GM04503 (cell line): ENCODE measurements at regions not wholly inside any gene's neighbourhood (a gene's known extent, or its start where the extent isn't known, plus 50 kb on each side); places are given as distances from the start of the nearest gene placed in this dataset.

Experiments
- DNase-seq: peaks from one replicate; pipeline ENCODE4 v3.0.0-alpha.2; 2012; ENCODE audit warnings: low read depth

DNA sequence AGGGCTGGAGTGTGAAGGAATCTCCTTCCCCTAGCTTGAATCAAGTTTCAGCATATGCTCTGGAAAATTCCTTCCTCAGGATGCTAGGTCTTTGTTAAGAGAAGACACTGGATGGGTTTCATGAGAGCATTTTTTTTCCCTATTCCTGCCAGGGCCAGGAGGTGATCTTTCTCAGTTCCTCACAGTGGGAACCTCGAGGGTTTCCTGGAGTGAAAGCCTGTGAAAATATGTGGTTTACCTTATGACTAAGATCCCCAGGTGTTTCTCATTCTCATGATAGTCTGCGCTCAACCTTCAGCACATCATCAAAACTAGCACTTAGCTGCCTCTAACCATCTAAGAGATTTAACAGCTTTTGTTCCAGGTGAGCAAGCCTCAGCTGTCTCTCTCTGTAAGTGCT is 985.3 kb upstream of the FAT3 start:
- no peak for DNase-seq

- no peak for DNase-seq
These were observed 993.4 kb upstream of the FAT3 start for GRCh38 chr11:91231226-91231625.

GRCh38 chr11:91230647-91231046 is 994.0 kb upstream of the FAT3 start:
- DNase-seq, result no peak

GRCh38 chr11:91222830-91223229 is 1000.0 kb upstream of the CHORDC1 start:
- no peak for DNase-seq

DNA sequence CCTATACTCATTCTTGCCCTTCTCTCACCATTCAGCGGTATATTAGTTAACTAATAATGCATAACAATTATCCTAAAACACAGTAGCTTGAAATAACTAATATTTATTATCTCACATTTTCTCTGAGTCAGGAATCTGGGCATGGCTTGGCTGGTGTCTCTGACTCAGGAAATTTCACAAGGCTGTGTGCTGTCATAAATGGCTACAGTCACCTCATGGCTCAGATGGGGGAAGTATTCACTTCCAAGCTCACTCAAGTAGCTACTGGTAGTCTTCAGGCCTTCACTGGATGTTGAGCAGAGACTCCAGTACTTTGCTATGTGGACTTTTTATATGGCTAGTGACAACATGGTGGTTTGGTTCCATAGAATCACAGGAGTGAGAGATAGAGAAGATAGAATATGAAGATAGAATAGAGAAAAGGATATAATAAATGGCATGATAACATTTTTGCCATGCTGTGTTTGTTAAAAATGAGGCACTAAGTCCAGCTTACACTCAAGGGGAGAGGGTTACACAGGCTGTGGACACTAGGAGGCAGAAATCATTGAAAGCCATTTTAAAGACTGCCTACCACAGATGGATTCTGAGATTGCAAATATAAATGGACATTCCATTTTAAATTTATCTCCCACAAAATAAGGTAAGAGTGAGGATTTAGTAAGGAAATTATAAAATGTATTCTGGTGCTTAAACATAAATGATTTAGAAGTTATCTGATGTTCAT is 997.8 kb upstream of the CHORDC1 start:
- DNase-seq, result no peak

GRCh38 chr11:91219535-91219934 is 996.7 kb upstream of the CHORDC1 start:
- DNase-seq, result no peak

- no peak for DNase-seq
These were observed 986.9 kb upstream of the CHORDC1 start for GRCh38 chr11:91209751-91210150.

GRCh38 chr11:91209306-91209705 is 986.5 kb upstream of the CHORDC1 start:
- DNase-seq, result no peak

DNA sequence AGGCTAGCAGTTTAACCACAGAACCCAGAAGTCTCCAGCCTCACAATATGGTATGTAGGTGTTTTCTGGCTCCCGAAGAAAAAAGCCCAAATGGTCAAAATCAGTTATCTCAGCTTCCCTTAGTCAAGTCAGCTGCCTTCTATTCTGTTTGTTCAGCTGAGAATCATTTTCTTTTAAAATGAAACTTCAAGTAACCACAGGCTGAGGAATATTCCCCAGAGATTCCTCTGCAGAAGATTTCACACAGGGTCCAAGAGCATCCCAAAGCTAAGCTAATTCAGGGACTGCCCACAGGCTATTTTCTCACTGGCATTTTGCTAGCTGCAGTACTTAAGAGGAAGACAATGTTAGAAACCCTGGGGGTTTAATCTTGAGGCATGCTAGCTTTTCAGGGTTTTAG is 977.0 kb upstream of the CHORDC1 start:
- DNase-seq, result no peak

DNA sequence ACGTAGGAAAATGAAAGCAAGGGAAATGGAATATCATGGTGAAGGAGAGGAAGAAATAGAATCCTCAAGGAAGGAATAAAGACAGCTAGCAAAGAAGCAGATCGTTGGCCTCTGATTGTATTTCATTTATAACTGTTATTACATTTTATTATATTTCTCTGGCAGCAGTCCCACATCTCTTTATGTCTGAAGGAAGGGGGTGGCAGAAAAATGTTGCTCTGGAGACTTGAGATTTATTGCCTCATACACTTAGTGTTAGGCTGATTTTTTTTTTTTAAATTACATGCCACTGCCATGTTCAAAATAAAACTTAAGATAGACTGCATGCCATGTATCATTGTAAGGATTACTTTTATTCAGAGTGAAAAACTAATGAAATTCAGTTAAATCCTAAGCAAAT is 971.7 kb upstream of the CHORDC1 start:
- DNase-seq, result no peak

- DNase-seq, result no peak
These were observed 965.6 kb upstream of the CHORDC1 start for GRCh38 chr11:91188484-91188883.

DNA sequence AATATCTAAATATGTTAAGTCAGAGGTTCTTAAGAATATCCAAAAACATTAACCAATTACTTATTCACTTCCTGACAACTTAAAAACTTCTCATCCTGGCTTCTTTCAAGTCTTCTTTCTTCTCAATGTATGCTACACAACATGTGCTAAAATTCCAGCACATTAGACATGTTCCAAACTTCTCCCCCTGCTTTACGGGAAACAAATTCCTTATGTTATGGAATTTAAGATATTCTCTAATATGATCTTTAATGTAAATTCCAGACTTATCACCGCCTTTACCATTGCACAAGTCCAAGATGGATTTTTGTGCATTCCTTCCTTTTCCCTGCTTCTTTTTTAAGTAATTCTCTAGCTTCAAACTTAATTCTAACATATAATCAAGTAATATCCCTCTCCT is 964.5 kb upstream of the CHORDC1 start:
- no peak for DNase-seq

DNA sequence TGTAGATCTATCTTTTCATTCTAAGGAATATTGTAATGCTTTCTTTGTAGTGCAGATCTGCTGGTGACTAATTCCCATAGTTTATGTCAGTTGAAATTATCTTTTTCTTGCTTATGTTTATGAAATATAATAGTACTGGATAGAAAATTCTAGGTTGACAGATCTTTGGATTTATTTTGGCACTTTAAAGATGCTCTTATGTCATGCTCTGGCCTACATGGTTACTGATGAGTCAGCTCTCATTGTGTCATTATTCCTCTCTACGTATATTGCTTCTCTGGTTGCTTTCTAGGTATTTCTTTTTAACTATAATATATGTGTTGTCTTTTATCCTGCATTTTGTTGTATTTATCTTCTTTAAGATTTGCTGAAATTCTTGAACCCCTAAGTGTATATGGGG is 955.5 kb upstream of the CHORDC1 start:
- DNase-seq, result no peak

DNA sequence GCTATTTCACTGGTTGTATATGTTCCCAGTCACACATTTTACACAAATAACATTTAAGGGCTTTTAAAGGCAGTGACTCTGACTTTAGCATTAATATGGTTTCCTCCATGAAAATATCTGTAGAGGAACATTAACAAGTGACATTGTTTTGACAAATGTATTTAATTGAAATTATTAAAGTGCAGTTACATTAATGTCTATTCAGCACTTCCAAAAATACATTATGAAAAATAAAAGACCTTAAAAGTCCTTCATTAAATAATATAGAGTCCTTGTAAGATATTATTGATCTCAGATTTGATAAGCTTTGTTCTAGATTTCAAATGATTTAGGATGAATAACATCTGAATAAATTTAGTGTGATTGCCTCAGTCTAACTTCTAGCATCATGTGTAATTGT is 951.9 kb upstream of the CHORDC1 start:
- DNase-seq, result no peak

DNA sequence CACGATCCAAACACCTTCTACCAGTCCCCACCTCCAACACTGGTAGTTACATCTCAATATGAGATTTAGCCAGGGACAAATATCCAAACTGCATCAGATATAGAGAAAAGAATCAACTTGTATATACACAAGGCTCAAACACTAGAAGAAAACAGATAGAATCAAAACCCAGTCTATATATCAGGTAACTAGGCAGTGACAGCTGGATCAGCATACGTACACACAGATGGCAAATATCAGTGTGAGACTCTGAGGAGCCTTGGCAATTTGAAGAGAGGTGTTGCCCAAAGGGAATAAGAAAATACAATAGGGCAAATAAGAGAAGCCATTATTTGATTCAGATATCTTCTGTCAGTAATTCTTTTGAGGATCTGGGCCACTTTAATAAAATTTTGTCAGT is 951.3 kb upstream of the CHORDC1 start:
- no peak for DNase-seq

- DNase-seq, result no peak
These were observed 950.9 kb upstream of the CHORDC1 start for GRCh38 chr11:91173701-91174100.

- DNase-seq, result no peak
These were observed 947.9 kb upstream of the CHORDC1 start for GRCh38 chr11:91170711-91171110.

DNA sequence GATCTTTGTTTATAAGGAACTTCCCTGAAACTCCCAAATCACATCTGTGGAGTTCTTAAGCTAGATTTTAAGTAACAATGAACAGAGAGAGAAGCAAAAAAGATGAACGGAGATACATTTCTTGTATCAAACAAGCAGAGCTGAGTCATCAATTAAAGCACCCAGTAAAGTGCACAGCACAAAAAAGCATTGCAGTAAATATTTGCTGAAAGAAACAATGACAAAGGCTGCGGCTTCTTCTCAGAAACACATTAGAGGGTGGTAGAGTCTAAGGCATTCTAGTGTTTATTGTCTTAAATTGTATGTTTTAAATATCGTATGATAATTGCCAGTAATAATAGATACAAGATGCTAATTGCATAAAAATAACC is 941.6 kb upstream of the CHORDC1 start:
- no peak for DNase-seq

- no peak for DNase-seq
These were observed 941.0 kb upstream of the CHORDC1 start for GRCh38 chr11:91163619-91164451.

- DNase-seq, result no peak
These were observed 937.8 kb upstream of the CHORDC1 start for GRCh38 chr11:91160661-91161060.

DNA sequence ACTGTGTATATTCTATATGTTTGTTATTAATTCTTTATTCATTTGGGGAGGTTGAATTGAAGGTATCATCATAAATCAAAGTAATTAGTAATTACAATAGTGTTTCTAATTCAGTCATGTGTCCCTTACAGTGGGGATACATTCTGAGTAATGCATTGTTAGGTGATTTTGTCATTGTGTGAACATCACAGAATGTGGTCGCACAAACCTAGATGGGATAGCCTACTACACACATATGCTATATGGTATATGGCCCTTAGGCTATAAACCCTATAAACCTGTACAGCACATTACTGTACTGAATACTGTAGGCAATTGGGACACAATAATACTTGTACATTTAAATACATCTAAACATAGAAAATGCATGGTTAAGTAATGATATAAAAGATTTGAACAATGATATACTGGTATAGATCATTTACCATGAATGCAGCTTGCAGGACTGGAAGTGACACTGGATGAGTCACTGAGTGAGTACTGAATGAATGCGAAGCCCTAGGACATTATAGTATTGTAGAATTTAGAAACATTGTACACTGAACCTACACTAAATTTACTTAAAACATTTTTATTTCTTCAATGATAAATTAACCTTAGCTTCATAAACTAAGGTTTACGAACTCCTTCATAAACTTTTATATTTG is 936.2 kb upstream of the CHORDC1 start:
- no peak for DNase-seq

DNA sequence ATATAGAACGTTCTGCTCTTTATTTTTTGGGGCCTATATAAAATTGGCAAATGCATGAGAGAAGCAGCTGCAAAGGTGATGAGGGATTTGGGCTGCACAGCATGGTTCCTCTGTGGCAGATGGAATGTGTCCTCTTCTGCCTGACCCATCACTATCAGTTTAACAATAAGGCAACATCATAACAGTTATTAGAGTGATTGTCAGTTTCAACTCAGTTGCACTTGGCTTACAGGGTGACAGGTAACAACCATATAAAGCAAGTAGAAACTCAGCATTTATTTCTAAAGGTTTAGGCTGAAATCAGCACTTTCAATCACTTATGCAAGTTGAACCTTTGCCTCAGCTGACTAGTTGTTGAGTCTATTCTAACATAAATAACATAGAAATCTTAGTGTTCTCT is 935.4 kb upstream of the CHORDC1 start:
- DNase-seq, result no peak

DNA sequence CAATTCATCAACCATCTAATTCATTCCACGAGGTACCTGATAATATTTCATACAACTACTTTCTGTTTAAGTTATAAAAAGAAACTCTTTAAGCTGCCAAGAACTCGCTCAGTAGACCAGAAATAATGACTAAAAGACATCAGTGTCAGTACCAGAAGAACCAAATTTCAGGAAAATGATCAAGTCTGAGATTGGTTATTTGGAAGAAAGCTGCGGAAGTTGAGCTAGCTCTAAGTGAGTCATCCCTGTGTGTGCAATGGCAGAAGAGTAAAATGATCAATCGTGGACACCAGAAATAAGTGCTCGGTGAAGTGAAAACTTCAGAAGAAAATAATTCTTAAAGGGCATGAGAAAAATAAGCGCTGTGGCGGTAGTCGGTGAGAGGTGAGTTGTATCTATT is 933.2 kb upstream of the CHORDC1 start:
- no peak for DNase-seq
